ENCODE measurements at regions not wholly inside any gene's neighbourhood (a gene's known extent, or its start where the extent isn't known, plus 50 kb on each side); places are given as distances from the start of the nearest gene placed in this dataset.

- intact Hi-C loops (cut with DNase I, micrococcal nuclease): no loop called here
- ATAC-seq (ENCODE audit: poor library complexity): no peak
- H3K27me3 Mint-ChIP-seq: peaks cover 14% of the 10 kb centered on the region
These were observed 145.1 kb upstream of the OPCML start for GRCh38 chr11:133677387-133677786.

GRCh38 chr11:133676265-133676664 is 144.0 kb upstream of the OPCML start:
- ChIA-PET CTCF (no interaction called here), POLR2A (no interaction called here)
- H3K27me3 ChIP-seq (ENCODE audit: control insufficient read depth in 1 of 2, insufficient read depth in 2 of 2, low read length in 2 of 2): no peaks in the 10 kb centered on the region
- H3K4me3 ChIP-seq (ENCODE audit: low read length): no peak overlapping the region
- ATAC-seq (ENCODE audit: poor library complexity) (no peak), DNase-seq (no peak)
- no peak overlapping the region for H3K4me3 Mint-ChIP-seq
- peaks cover 11% of the 10 kb centered on the region for H3K27me3 Mint-ChIP-seq
- no peaks in the 10 kb centered on the region for H3K36me3 Mint-ChIP-seq (ENCODE audit: low read depth)
- no peak overlapping the region for H3K27ac ChIP-seq (ENCODE audit: low read depth in 1 of 2, low read length in 2 of 2)
- TF ChIP-seq CTCF (IDR thresholded peaks at IDR 0.05): no peak
- intact Hi-C loops (cut with DNase I, micrococcal nuclease): no loop called here
- no peaks in the 10 kb centered on the region for H3K4me1 ChIP-seq (ENCODE audit: insufficient read depth, low read length)
- peaks cover 0 to 4% of the 10 kb centered on the region in 2 experiments for H3K9me3 ChIP-seq (ENCODE audit: control insufficient read depth in 1 of 2, insufficient read depth in 1 of 2, low read length in 2 of 2)
- H3K36me3 ChIP-seq (ENCODE audit: insufficient read depth, low read length): no peaks in the 10 kb centered on the region
- no peaks in the 10 kb centered on the region for H3K9me3 Mint-ChIP-seq
- H3K4me1 Mint-ChIP-seq (ENCODE audit: low read depth): no peaks in the 10 kb centered on the region
- no peak overlapping the region for H3K27ac Mint-ChIP-seq

More at GRCh38 chr11:133677387-133677786, 145.1 kb upstream of the OPCML start:
- H3K36me3 Mint-ChIP-seq (ENCODE audit: low read depth): no peaks in the 10 kb centered on the region
- no peaks in the 10 kb centered on the region for H3K36me3 ChIP-seq (ENCODE audit: insufficient read depth, low read length)
- H3K4me1 ChIP-seq (ENCODE audit: insufficient read depth, low read length): no peaks in the 10 kb centered on the region
- H3K9me3 ChIP-seq (ENCODE audit: control insufficient read depth in 1 of 2, insufficient read depth in 1 of 2, low read length in 2 of 2): peaks cover 0 to 4% of the 10 kb centered on the region in 2 experiments
- H3K27ac Mint-ChIP-seq: no peak overlapping the region
- no peaks in the 10 kb centered on the region for H3K9me3 Mint-ChIP-seq
- no peak overlapping the region for H3K4me3 ChIP-seq (ENCODE audit: low read length)
- H3K27ac ChIP-seq (ENCODE audit: low read depth in 1 of 2, low read length in 2 of 2): no peak overlapping the region
- POLR2A ChIA-PET: no interaction called here
- no peaks in the 10 kb centered on the region for H3K4me1 Mint-ChIP-seq (ENCODE audit: low read depth)
- DNase-seq: no peak
- CTCF ChIA-PET: no interaction called here
- TF ChIP-seq CTCF (IDR thresholded peaks at IDR 0.05): no peak
- H3K4me3 Mint-ChIP-seq: no peak overlapping the region
- peaks cover 0 to 4% of the 10 kb centered on the region in 2 experiments for H3K27me3 ChIP-seq (ENCODE audit: control insufficient read depth in 1 of 2, insufficient read depth in 2 of 2, low read length in 2 of 2)

GRCh38 chr11:133669371-133670053 is 137.2 kb upstream of the OPCML start:
- no peaks in the 10 kb centered on the region for H3K4me1 Mint-ChIP-seq (ENCODE audit: low read depth)
- DNase-seq (no peak), ATAC-seq (ENCODE audit: poor library complexity) (no peak)
- Histone ChIP-seq H3K36me3 (ENCODE audit: insufficient read depth, low read length) (no peaks in the 10 kb centered on the region), H3K4me3 (ENCODE audit: low read length) (no peak overlapping the region), H3K27ac (ENCODE audit: low read depth in 1 of 2, low read length in 2 of 2) (no peak overlapping the region), H3K27me3 (ENCODE audit: control insufficient read depth in 1 of 2, insufficient read depth in 2 of 2, low read length in 2 of 2) (no peaks in the 10 kb centered on the region), H3K9me3 (ENCODE audit: control insufficient read depth in 1 of 2, insufficient read depth in 1 of 2, low read length in 2 of 2) (peaks cover 0 to 6% of the 10 kb centered on the region in 2 experiments), H3K4me1 (ENCODE audit: insufficient read depth, low read length) (no peaks in the 10 kb centered on the region)
- peaks cover 2% of the 10 kb centered on the region for H3K9me3 Mint-ChIP-seq
- TF ChIP-seq CTCF (IDR thresholded peaks at IDR 0.05): no peak
- no peaks in the 10 kb centered on the region for H3K36me3 Mint-ChIP-seq (ENCODE audit: low read depth)
- no peak overlapping the region for H3K27ac Mint-ChIP-seq
- H3K27me3 Mint-ChIP-seq: peaks cover 5% of the 10 kb centered on the region
- POLR2A ChIA-PET: no interaction called here
- CTCF ChIA-PET: no interaction called here
- intact Hi-C loops (cut with DNase I, micrococcal nuclease): no loop called here
- no peak overlapping the region for H3K4me3 Mint-ChIP-seq
